ENCODE measurements at regions not wholly inside any gene's neighbourhood (a gene's known extent, or its start where the extent isn't known, plus 50 kb on each side); places are given as distances from the start of the nearest gene placed in this dataset.
A peak's percentile ranks its signal among the peaks of the same experiment; 100 is the strongest.

- H3K4me3 ChIP-seq (replicated peaks in 1 of 4; ENCODE audit: control extremely low read depth in 1 of 4, insufficient read depth in 1 of 4, low read depth in 3 of 4, low read length in 4 of 4), result no peak overlapping the region
- H3K9ac ChIP-seq (ENCODE audit: insufficient read depth, low read length), result no peak overlapping the region
- no peaks in the 10 kb centered on the region for H3K9me3 ChIP-seq (ENCODE audit: control insufficient read depth, insufficient read depth, low read depth, low read length)
- no peaks in the 10 kb centered on the region for H3K79me2 ChIP-seq (ENCODE audit: control insufficient read depth, insufficient read depth, low read length)
- no peaks in the 10 kb centered on the region for H3K27me3 ChIP-seq (ENCODE audit: control insufficient read depth, insufficient read depth, low read length)
- H3K27ac ChIP-seq (ENCODE audit: insufficient read depth, low read length), result no peak overlapping the region
- TF ChIP-seq, protein P1, sequence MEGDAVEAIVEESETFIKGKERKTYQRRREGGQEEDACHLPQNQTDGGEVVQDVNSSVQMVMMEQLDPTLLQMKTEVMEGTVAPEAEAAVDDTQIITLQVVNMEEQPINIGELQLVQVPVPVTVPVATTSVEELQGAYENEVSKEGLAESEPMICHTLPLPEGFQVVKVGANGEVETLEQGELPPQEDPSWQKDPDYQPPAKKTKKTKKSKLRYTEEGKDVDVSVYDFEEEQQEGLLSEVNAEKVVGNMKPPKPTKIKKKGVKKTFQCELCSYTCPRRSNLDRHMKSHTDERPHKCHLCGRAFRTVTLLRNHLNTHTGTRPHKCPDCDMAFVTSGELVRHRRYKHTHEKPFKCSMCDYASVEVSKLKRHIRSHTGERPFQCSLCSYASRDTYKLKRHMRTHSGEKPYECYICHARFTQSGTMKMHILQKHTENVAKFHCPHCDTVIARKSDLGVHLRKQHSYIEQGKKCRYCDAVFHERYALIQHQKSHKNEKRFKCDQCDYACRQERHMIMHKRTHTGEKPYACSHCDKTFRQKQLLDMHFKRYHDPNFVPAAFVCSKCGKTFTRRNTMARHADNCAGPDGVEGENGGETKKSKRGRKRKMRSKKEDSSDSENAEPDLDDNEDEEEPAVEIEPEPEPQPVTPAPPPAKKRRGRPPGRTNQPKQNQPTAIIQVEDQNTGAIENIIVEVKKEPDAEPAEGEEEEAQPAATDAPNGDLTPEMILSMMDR (conservative IDR thresholded peaks at IDR 0.05 in 1 of 2, IDR thresholded peaks at IDR 0.05 in 1 of 2; ENCODE audit: low read depth in 1 of 2, low read length in 2 of 2), result no peak
- TF ChIP-seq EZH2 (IDR thresholded peaks at IDR 0.05; ENCODE audit: low read length, missing control alignments), result no peak
- H3K4me1 ChIP-seq (ENCODE audit: control insufficient read depth, extremely low read depth, insufficient read depth, low read length), result no peaks in the 10 kb centered on the region
- H4K20me1 ChIP-seq (ENCODE audit: control insufficient read depth, extremely low read depth, insufficient read depth, low read length), result no peaks in the 10 kb centered on the region
- no peaks in the 10 kb centered on the region for H3K36me3 ChIP-seq (ENCODE audit: control insufficient read depth, insufficient read depth, low read length)
- DNase-seq (ENCODE audit: low read depth in 2 of 2), result peak in 1 of 2 donors; percentile 40
- no peak overlapping the region for H2AFZ ChIP-seq (ENCODE audit: low read length)
- no peak overlapping the region for H3K4me2 ChIP-seq (ENCODE audit: extremely low read depth, insufficient read depth, low read length)
Observed at GRCh38 chr14:54010981-54011380, 54.4 kb upstream of the BMP4 start.

DNA sequence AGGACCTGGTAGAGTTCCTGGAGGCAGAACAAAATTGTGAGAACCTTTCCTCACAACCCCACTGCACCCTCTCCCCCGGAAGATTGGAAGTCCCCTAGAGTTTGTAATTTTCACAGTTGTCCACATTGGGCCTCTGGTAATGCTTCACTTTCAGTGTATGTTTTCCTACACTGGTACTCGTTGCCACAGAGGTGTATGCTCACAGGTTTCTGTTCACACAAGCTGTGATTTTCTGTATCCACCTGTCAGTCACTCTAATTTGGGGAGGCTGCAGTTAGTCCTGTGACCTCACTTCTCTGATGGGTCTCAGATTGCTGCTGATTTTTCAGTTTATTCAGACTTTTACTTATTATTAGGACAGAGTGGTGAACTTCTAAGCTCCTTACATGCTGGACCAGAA is 66.4 kb upstream of the BMP4 start:
- no peak overlapping the region for H3K4me2 ChIP-seq (ENCODE audit: extremely low read depth, insufficient read depth, low read length)
- no peaks in the 10 kb centered on the region for H3K27me3 ChIP-seq (ENCODE audit: control insufficient read depth, insufficient read depth, low read length)
- no peaks in the 10 kb centered on the region for H3K79me2 ChIP-seq (ENCODE audit: control insufficient read depth, insufficient read depth, low read length)
- H3K9ac ChIP-seq (ENCODE audit: insufficient read depth, low read length), result no peak overlapping the region
- no peaks in the 10 kb centered on the region for H3K9me3 ChIP-seq (ENCODE audit: control insufficient read depth, insufficient read depth, low read depth, low read length)
- DNase-seq (ENCODE audit: low read depth in 2 of 2), result no peak
- H3K27ac ChIP-seq (ENCODE audit: insufficient read depth, low read length), result no peak overlapping the region
- H3K36me3 ChIP-seq (ENCODE audit: control insufficient read depth, insufficient read depth, low read length), result no peaks in the 10 kb centered on the region
- no peaks in the 10 kb centered on the region for H3K4me1 ChIP-seq (ENCODE audit: control insufficient read depth, extremely low read depth, insufficient read depth, low read length)
- H3K4me3 ChIP-seq (replicated peaks in 1 of 4; ENCODE audit: control extremely low read depth in 1 of 4, insufficient read depth in 1 of 4, low read depth in 3 of 4, low read length in 4 of 4), result no peak overlapping the region
- TF ChIP-seq EZH2 (IDR thresholded peaks at IDR 0.05; ENCODE audit: low read length, missing control alignments), result no peak
- no peaks in the 10 kb centered on the region for H4K20me1 ChIP-seq (ENCODE audit: control insufficient read depth, extremely low read depth, insufficient read depth, low read length)
- no peak overlapping the region for H2AFZ ChIP-seq (ENCODE audit: low read length)

DNA sequence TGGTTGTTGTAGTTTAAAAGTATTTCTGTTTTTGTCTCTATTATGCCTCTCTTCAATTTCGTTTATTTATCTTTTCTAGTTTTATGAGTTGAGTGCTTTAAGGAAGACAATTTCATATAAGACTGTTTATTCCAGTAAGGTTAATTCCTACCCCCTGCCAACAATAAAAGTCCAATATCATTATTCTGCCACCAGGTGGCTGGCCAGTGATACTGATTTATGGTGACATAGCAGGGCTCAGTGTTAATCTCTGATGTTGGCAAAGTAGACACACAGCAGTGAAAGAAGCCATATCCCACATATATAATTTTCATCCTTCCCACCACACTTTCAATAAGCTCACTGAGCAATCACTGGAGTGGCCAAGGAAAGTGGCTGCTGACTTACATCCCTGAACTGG is 69.0 kb upstream of the BMP4 start:
- H4K20me1 ChIP-seq (ENCODE audit: control insufficient read depth, extremely low read depth, insufficient read depth, low read length), result no peaks in the 10 kb centered on the region
- no peaks in the 10 kb centered on the region for H3K9me3 ChIP-seq (ENCODE audit: control insufficient read depth, insufficient read depth, low read depth, low read length)
- no peaks in the 10 kb centered on the region for H3K27me3 ChIP-seq (ENCODE audit: control insufficient read depth, insufficient read depth, low read length)
- no peak overlapping the region for H3K9ac ChIP-seq (ENCODE audit: insufficient read depth, low read length)
- no peaks in the 10 kb centered on the region for H3K79me2 ChIP-seq (ENCODE audit: control insufficient read depth, insufficient read depth, low read length)
- H3K4me3 ChIP-seq (replicated peaks in 1 of 4; ENCODE audit: control extremely low read depth in 1 of 4, insufficient read depth in 1 of 4, low read depth in 3 of 4, low read length in 4 of 4), result no peak overlapping the region
- no peak overlapping the region for H3K4me2 ChIP-seq (ENCODE audit: extremely low read depth, insufficient read depth, low read length)
- DNase-seq (ENCODE audit: low read depth in 2 of 2), result peak; percentile 26 to 32
- H2AFZ ChIP-seq (ENCODE audit: low read length), result no peak overlapping the region
- H3K27ac ChIP-seq (ENCODE audit: insufficient read depth, low read length), result no peak overlapping the region
- H3K36me3 ChIP-seq (ENCODE audit: control insufficient read depth, insufficient read depth, low read length), result no peaks in the 10 kb centered on the region
- no peaks in the 10 kb centered on the region for H3K4me1 ChIP-seq (ENCODE audit: control insufficient read depth, extremely low read depth, insufficient read depth, low read length)
- TF ChIP-seq, protein P1 (conservative IDR thresholded peaks at IDR 0.05 in 1 of 2, IDR thresholded peaks at IDR 0.05 in 1 of 2; ENCODE audit: low read depth in 1 of 2, low read length in 2 of 2), result peak; percentile 26 to 31
- TF ChIP-seq EZH2 (IDR thresholded peaks at IDR 0.05; ENCODE audit: low read length, missing control alignments), result no peak
